NCI-H2081 treated with DMSO at 0.1 percent for 48 hours (cell line): ENCODE measurements at regions not wholly inside any gene's neighbourhood (a gene's known extent, or its start where the extent isn't known, plus 50 kb on each side); places are given as distances from the start of the nearest gene placed in this dataset.
"Not testable (repeated sequence)": the region's sequence is repeated elsewhere in the genome, so short reads cannot be mapped to it uniquely, and the experiment has no call there.

ENCODE experiments used
- DNase-seq: peaks from one replicate; lab custom pipeline; 2025; lab: John Stamatoyannopoulos, UW

DNA sequence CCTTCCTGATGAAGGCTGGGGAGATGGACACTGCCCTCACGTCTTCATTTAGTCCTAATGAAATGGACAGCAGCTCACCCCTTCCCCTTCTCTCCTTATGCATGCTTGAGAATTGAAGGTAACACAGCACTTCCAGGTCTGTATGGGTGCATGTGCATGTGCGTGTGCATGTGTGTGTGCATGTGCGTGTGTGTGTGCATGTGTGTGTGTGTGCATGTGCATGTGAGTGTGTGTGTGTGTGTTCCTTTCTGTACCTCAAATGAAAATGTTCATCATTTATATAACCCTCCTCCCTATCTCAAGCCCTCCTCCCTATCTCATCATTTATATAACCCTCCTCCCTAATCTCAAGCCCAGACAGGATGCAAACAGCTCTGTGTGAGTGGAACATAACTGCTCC, 444.8 kb downstream of the MAT2B start:
- DNase-seq: no peak

DNA sequence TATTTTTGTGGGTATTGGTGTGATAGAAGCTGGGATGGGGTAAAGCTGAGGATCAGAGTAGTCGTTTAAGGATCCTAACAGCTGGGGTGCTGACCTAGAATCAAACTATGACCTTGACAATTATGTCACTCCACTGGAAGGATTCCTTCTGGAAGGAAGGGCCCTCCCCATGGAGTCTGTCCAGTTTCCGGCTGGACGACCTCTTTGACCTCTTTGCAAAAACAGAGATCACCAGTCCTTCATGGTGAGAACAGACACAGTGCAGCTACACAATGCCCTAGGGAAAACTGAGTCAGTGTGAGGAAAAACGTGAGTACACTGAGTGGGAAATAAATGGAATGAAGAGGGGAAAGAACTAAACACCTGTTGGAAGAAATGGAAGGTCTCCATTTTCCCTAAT, 445.6 kb downstream of the MAT2B start:
- DNase-seq: no peak

- DNase-seq: no peak
These were observed 448.5 kb downstream of the MAT2B start for GRCh38 chr5:163953901-163954300.

DNA sequence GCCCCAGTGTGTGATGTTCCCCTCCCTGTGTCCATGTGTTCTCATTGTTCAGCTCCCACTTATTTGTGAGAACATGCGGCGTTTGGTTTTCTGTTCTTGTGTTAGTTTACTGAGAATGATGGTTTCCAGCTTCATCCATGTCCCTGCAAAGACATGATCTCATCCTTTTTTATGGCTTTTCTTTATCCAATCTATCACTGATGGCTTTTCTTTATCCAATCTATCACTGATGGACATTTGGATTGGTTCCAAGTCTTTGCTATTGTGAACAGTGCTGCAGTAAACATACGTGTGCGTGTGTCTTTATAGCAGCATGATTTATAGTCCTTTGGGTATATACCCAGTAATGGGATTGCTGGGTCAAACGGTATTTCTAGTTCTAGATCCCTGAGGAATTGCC, 455.8 kb downstream of the MAT2B start:
- DNase-seq: not testable (repeated sequence)

DNA sequence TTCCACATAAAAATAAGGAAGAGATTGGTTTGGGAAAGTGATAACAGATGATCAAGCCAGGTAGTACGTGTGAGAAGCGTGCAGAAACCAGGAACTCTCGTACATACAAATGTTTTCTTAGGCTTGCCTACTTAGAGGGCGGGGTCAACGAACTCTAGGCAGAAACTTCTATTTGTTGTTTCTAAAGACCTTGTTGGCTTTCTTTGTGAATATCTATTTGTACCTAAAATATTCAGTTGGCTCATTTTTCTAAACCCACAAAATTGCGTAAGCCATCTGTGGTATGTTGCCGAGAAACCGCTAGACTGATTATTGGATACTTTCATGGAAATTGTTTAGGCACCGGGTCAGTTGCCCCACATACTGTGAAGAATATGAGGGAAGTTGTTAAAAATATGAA, 458.5 kb downstream of the MAT2B start:
- no peak for DNase-seq

GRCh38 chr5:163964671-163965070, 459.3 kb downstream of the MAT2B start:
- DNase-seq: no peak

GRCh38 chr5:163967268-163967667, 461.8 kb downstream of the MAT2B start:
- no peak for DNase-seq

DNA sequence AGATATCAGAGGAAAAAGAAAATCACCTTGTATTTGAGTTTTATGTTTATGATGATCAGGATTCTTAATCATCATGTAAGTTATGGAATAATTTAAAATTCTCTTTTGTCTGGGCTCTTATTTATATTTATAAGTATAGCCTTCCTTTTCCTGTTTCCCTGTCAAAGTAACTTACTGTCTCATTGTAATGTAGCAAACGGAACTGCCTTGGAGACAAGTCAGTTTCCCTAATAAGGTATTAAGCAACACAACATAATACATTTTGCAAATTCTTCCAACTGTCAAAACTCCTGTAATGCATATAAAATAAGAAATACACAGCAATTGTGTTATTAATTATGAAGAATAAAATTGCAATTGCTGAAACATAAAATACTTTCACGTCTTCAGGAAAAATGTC, 463.2 kb downstream of the MAT2B start:
- no peak for DNase-seq

DNA sequence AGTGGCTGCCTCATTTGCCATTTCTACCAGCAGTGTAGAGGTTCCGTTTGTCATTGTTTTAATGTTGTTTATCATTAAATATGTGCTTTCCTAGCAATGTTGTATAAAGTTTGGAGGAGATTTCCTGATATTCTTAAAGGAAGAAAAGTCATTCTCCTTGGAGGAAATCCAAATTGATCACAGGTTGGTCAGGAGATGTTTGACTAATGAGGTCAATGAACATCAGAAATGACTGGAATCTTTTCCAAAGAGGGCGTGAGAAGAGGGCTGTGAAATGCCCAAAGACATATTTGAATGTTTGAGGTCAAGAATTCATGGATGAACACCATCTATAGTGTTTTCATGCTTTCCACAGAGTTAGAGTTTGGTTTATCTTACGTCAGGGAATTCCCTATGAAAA, 471.3 kb downstream of the MAT2B start:
- no peak for DNase-seq

GRCh38 chr5:163978897-163979296, 473.5 kb downstream of the MAT2B start:
- no peak for DNase-seq

GRCh38 chr5:163988566-163988965, 483.1 kb downstream of the MAT2B start:
- no peak for DNase-seq

DNA sequence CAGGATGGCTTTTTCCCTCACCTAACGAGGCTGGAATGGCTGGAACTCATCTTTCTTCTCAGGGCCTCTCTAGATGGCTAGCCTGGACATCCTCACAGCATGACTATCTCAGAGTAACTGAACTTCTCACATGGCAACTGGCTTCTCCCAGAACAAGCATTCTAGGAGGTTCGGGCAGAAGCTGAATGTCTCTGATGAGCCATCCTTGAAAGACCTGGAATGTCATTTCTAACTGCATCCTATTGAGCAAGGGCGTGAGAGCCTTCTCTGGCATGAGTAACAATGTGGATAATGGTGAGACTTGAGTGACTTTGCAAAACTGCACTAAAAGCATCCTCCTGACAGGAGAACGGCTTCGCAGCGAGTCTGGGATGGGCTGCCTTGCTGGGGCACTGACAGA, 487.7 kb downstream of the MAT2B start:
- no peak for DNase-seq

GRCh38 chr5:163995206-163995605, 489.8 kb downstream of the MAT2B start:
- no peak for DNase-seq

GRCh38 chr5:163997965-163998364, 492.5 kb downstream of the MAT2B start:
- no peak for DNase-seq

DNA sequence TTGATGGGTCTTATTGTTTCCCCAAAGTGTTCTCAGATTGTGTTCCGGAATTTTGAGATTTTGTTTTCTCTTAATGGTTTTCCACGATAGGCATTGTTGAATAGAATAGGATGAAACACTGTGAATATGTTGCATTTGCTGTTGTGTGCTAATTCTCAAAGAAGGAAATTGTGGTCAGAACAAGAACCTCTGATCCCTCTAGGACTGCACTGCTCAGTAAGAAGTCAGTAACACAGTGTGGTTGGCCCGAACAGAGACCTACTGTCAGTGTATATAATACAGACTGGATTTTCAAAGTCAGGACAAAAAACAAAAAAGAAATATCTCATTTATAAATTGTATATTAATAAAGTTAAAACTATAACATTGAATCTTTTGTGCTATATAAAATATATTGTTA, 494.8 kb downstream of the MAT2B start:
- no peak for DNase-seq

- DNase-seq: no peak
These were observed 495.4 kb downstream of the MAT2B start for GRCh38 chr5:164000819-164001218.

DNA sequence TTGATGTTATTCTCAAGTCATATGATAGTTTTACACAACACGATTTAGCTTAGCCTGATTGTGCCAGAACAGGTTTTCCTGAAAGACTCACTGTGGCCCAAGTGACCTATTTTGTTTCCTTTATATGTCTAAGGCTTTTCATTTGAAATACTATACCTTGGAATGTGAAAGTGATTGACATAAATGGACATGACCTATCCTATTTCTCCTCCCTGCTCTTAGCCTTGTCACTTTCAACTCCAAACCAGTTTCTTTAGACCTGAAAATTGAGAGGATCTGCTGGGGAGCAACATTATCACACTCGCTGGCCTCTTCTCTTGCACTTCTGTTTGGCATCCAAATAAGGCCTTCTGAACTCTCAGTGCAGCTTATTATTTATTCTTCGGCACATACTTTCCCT, 496.8 kb downstream of the MAT2B start:
- no peak for DNase-seq

DNA sequence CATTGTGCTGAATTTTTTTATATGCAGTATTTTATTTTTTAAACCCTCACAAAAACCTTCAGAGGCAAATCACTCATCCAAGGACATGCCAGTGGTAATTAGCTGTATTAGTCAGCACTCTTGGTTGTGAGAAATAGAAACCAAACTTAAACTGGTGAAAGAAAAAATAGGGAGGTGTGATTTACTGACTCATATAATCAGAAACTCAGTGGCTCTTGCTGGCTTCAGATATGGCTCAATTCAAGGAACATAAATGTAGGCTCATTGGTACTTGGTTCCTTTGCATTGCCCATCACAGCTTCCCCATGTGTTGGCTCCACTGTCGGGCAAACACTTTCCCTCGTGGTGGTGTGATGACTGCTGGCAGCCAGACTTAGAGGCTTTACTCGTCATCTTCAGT, 497.2 kb downstream of the MAT2B start:
- DNase-seq: no peak

DNA sequence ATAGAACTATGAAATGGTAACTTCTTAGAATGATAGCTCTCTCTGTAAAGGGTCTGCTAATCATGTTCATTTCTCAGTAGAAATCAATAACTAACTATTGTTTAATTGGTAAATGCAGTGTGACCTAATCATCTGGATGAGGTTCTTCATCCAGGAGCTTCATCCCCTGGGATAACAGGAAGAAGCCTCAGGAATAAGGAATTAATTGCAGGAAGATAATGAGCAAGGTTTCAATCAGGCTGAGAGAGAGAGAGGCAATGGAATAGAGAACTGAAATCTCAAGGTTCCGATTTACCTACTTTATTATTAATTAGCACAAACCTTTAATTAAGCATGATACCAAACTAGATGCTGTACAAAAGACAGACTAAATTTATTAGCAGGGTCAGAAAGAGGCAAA, 499.7 kb downstream of the MAT2B start:
- DNase-seq: no peak

GRCh38 chr5:164007064-164007463, 501.6 kb downstream of the MAT2B start:
- no peak for DNase-seq

DNA sequence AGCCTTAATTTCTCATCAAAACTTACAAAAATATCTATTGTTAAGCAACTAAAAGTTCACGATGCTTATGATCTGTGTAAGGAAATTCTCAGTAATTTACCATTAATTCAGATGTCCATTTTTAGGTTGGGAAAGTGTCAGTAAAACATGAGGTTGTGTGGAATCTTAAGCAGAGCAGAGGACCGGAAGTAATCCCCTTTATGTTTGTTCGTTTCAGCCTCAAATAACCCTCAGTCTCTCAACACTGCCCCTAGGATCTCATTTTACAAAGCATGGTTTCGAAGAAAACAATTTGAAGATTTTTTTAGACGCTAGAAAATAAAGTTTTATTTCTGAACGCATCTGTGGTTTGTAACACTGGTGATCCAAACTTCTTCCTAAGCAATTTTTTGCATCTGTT, 504.2 kb downstream of the MAT2B start:
- DNase-seq: no peak

GRCh38 chr5:164010900-164011299, 505.5 kb downstream of the MAT2B start:
- no peak for DNase-seq

- DNase-seq: no peak
These were observed 507.0 kb downstream of the MAT2B start for GRCh38 chr5:164012371-164012770.

- peak; percentile 55 for DNase-seq
These were observed 507.8 kb downstream of the MAT2B start for GRCh38 chr5:164013077-164013670.

GRCh38 chr5:164020116-164020515, 514.7 kb downstream of the MAT2B start:
- no peak for DNase-seq
